ENCODE measurements at regions not wholly inside any gene's neighbourhood (a gene's known extent, or its start where the extent isn't known, plus 50 kb on each side); places are given as distances from the start of the nearest gene placed in this dataset.

GRCh38 chr6:6891949-6892461, 215.8 kb upstream of the RREB1 start:
- Histone ChIP-seq H3K36me3 (ENCODE audit: control insufficient read depth in 5 of 5, insufficient read depth in 5 of 5, low read length in 5 of 5) (no peaks in the 10 kb centered on the region), H3K9ac (ENCODE audit: low read length in 5 of 5) (no peak overlapping the region), H3K27ac (ENCODE audit: low read depth, low read length) (no peak overlapping the region), H3K4me3 (ENCODE audit: low read depth in 1 of 5, low read length in 5 of 5) (no peak overlapping the region), H3K27me3 (ENCODE audit: control insufficient read depth in 5 of 5, insufficient read depth in 4 of 5, low read length in 5 of 5) (no peaks in the 10 kb centered on the region), H3K9me3 (ENCODE audit: control insufficient read depth in 5 of 5, low read length in 5 of 5) (no peaks in the 10 kb centered on the region), H3K4me1 (ENCODE audit: control insufficient read depth in 5 of 5, insufficient read depth in 5 of 5, low read length in 5 of 5) (peaks cover 5 to 34% (median 13%) of the 10 kb centered on the region in 5 donors)

- Histone ChIP-seq H3K9me3 (ENCODE audit: control insufficient read depth in 5 of 5, low read length in 5 of 5) (no peaks in the 10 kb centered on the region), H3K4me1 (ENCODE audit: control insufficient read depth in 5 of 5, insufficient read depth in 5 of 5, low read length in 5 of 5) (peaks cover 5 to 26% (median 13%) of the 10 kb centered on the region in 5 donors), H3K36me3 (ENCODE audit: control insufficient read depth in 5 of 5, insufficient read depth in 5 of 5, low read length in 5 of 5) (no peaks in the 10 kb centered on the region), H3K27ac (ENCODE audit: low read depth, low read length) (no peak overlapping the region), H3K27me3 (ENCODE audit: control insufficient read depth in 5 of 5, insufficient read depth in 4 of 5, low read length in 5 of 5) (no peaks in the 10 kb centered on the region), H3K4me3 (ENCODE audit: low read depth in 1 of 5, low read length in 5 of 5) (no peak overlapping the region), H3K9ac (ENCODE audit: low read length in 5 of 5) (no peak overlapping the region)
Measured at GRCh38 chr6:6892744-6893583, 214.8 kb upstream of the RREB1 start.

GRCh38 chr6:6893701-6894100, 214.1 kb upstream of the RREB1 start:
- no peak overlapping the region for H3K9ac ChIP-seq (ENCODE audit: low read length in 5 of 5)
- no peaks in the 10 kb centered on the region for H3K27me3 ChIP-seq (ENCODE audit: control insufficient read depth in 5 of 5, insufficient read depth in 4 of 5, low read length in 5 of 5)
- peaks cover 5 to 23% (median 13%) of the 10 kb centered on the region in 5 donors for H3K4me1 ChIP-seq (ENCODE audit: control insufficient read depth in 5 of 5, insufficient read depth in 5 of 5, low read length in 5 of 5)
- no peak overlapping the region for H3K27ac ChIP-seq (ENCODE audit: low read depth, low read length)
- no peak overlapping the region for H3K4me3 ChIP-seq (ENCODE audit: low read depth in 1 of 5, low read length in 5 of 5)
- no peaks in the 10 kb centered on the region for H3K36me3 ChIP-seq (ENCODE audit: control insufficient read depth in 5 of 5, insufficient read depth in 5 of 5, low read length in 5 of 5)
- no peaks in the 10 kb centered on the region for H3K9me3 ChIP-seq (ENCODE audit: control insufficient read depth in 5 of 5, low read length in 5 of 5)

- H3K27ac ChIP-seq (ENCODE audit: low read depth, low read length) = no peak overlapping the region
- no peaks in the 10 kb centered on the region for H3K27me3 ChIP-seq (ENCODE audit: control insufficient read depth in 5 of 5, insufficient read depth in 4 of 5, low read length in 5 of 5)
- H3K9me3 ChIP-seq (ENCODE audit: control insufficient read depth in 5 of 5, low read length in 5 of 5) = no peaks in the 10 kb centered on the region
- H3K4me1 ChIP-seq (ENCODE audit: control insufficient read depth in 5 of 5, insufficient read depth in 5 of 5, low read length in 5 of 5) = peaks cover under 1 to 16% (median 5%) of the 10 kb centered on the region in 5 donors
- no peaks in the 10 kb centered on the region for H3K36me3 ChIP-seq (ENCODE audit: control insufficient read depth in 5 of 5, insufficient read depth in 5 of 5, low read length in 5 of 5)
- no peak overlapping the region for H3K9ac ChIP-seq (ENCODE audit: low read length in 5 of 5)
- no peak overlapping the region for H3K4me3 ChIP-seq (ENCODE audit: low read depth in 1 of 5, low read length in 5 of 5)
Measured at GRCh38 chr6:6895929-6896328, 211.8 kb upstream of the RREB1 start.

- Histone ChIP-seq H3K9me3 (ENCODE audit: control insufficient read depth in 5 of 5, low read length in 5 of 5) (no peaks in the 10 kb centered on the region), H3K27me3 (ENCODE audit: control insufficient read depth in 5 of 5, insufficient read depth in 4 of 5, low read length in 5 of 5) (no peaks in the 10 kb centered on the region), H3K4me3 (ENCODE audit: low read depth in 1 of 5, low read length in 5 of 5) (no peak overlapping the region), H3K4me1 (ENCODE audit: control insufficient read depth in 5 of 5, insufficient read depth in 5 of 5, low read length in 5 of 5) (peaks cover 0 to 14% (median 4%) of the 10 kb centered on the region in 5 donors), H3K9ac (ENCODE audit: low read length in 5 of 5) (no peak overlapping the region), H3K36me3 (ENCODE audit: control insufficient read depth in 5 of 5, insufficient read depth in 5 of 5, low read length in 5 of 5) (no peaks in the 10 kb centered on the region), H3K27ac (ENCODE audit: low read depth, low read length) (no peak overlapping the region)
Measured at GRCh38 chr6:6897140-6897539, 210.6 kb upstream of the RREB1 start.

GRCh38 chr6:6900569-6901204, 207.1 kb upstream of the RREB1 start:
- Histone ChIP-seq H3K4me3 (ENCODE audit: low read depth in 1 of 5, low read length in 5 of 5) (no peak overlapping the region), H3K4me1 (ENCODE audit: control insufficient read depth in 5 of 5, insufficient read depth in 5 of 5, low read length in 5 of 5) (peaks cover 0 to 8% (median 3%) of the 10 kb centered on the region in 5 donors), H3K9ac (ENCODE audit: low read length in 5 of 5) (peak overlapping the region in 1 of 5 donors; percentile 41), H3K27me3 (ENCODE audit: control insufficient read depth in 5 of 5, insufficient read depth in 4 of 5, low read length in 5 of 5) (no peaks in the 10 kb centered on the region), H3K27ac (ENCODE audit: low read depth, low read length) (no peak overlapping the region), H3K36me3 (ENCODE audit: control insufficient read depth in 5 of 5, insufficient read depth in 5 of 5, low read length in 5 of 5) (no peaks in the 10 kb centered on the region), H3K9me3 (ENCODE audit: control insufficient read depth in 5 of 5, low read length in 5 of 5) (no peaks in the 10 kb centered on the region)

GRCh38 chr6:6901205-6901719, 206.5 kb upstream of the RREB1 start:
- no peak overlapping the region for H3K27ac ChIP-seq (ENCODE audit: low read depth, low read length)
- H3K36me3 ChIP-seq (ENCODE audit: control insufficient read depth in 5 of 5, insufficient read depth in 5 of 5, low read length in 5 of 5) = no peaks in the 10 kb centered on the region
- no peak overlapping the region for H3K4me3 ChIP-seq (ENCODE audit: low read depth in 1 of 5, low read length in 5 of 5)
- no peaks in the 10 kb centered on the region for H3K27me3 ChIP-seq (ENCODE audit: control insufficient read depth in 5 of 5, insufficient read depth in 4 of 5, low read length in 5 of 5)
- H3K4me1 ChIP-seq (ENCODE audit: control insufficient read depth in 5 of 5, insufficient read depth in 5 of 5, low read length in 5 of 5) = peaks cover 0 to 8% (median 3%) of the 10 kb centered on the region in 5 donors
- H3K9ac ChIP-seq (ENCODE audit: low read length in 5 of 5) = no peak overlapping the region
- no peaks in the 10 kb centered on the region for H3K9me3 ChIP-seq (ENCODE audit: control insufficient read depth in 5 of 5, low read length in 5 of 5)

- Histone ChIP-seq H3K9me3 (ENCODE audit: control insufficient read depth in 5 of 5, low read length in 5 of 5) (no peaks in the 10 kb centered on the region), H3K27ac (ENCODE audit: low read depth, low read length) (no peak overlapping the region), H3K9ac (ENCODE audit: low read length in 5 of 5) (no peak overlapping the region), H3K4me3 (ENCODE audit: low read depth in 1 of 5, low read length in 5 of 5) (no peak overlapping the region), H3K36me3 (ENCODE audit: control insufficient read depth in 5 of 5, insufficient read depth in 5 of 5, low read length in 5 of 5) (no peaks in the 10 kb centered on the region), H3K27me3 (ENCODE audit: control insufficient read depth in 5 of 5, insufficient read depth in 4 of 5, low read length in 5 of 5) (no peaks in the 10 kb centered on the region), H3K4me1 (ENCODE audit: control insufficient read depth in 5 of 5, insufficient read depth in 5 of 5, low read length in 5 of 5) (peaks cover 0 to 8% (median 3%) of the 10 kb centered on the region in 5 donors)
Measured at GRCh38 chr6:6901945-6902344, 205.8 kb upstream of the RREB1 start.

- Histone ChIP-seq H3K36me3 (ENCODE audit: control insufficient read depth in 5 of 5, insufficient read depth in 5 of 5, low read length in 5 of 5) (no peaks in the 10 kb centered on the region), H3K4me3 (ENCODE audit: low read depth in 1 of 5, low read length in 5 of 5) (no peak overlapping the region)
Measured at GRCh38 chr6:6905961-6906518, 201.7 kb upstream of the RREB1 start.

More at GRCh38 chr6:6905961-6906518, 201.7 kb upstream of the RREB1 start:
- Histone ChIP-seq H3K4me1 (ENCODE audit: control insufficient read depth in 5 of 5, insufficient read depth in 5 of 5, low read length in 5 of 5) (peaks cover 0 to 8% (median 3%) of the 10 kb centered on the region in 5 donors), H3K9me3 (ENCODE audit: control insufficient read depth in 5 of 5, low read length in 5 of 5) (no peaks in the 10 kb centered on the region), H3K27me3 (ENCODE audit: control insufficient read depth in 5 of 5, insufficient read depth in 4 of 5, low read length in 5 of 5) (no peaks in the 10 kb centered on the region), H3K9ac (ENCODE audit: low read length in 5 of 5) (no peak overlapping the region), H3K27ac (ENCODE audit: low read depth, low read length) (no peak overlapping the region)

Data from subcutaneous abdominal adipose tissue (tissue), 5 donors.